HG02588 (cell line): ENCODE measurements at regions not wholly inside any gene's neighbourhood (a gene's known extent, or its start where the extent isn't known, plus 50 kb on each side); places are given as distances from the start of the nearest gene placed in this dataset.
"Not testable (repeated sequence)": the region's sequence is repeated elsewhere in the genome, so short reads cannot be mapped to it uniquely, and the experiment has no call there.

Experiments
- ATAC-seq: cut with Tn5 transposase; IDR thresholded peaks from one replicate; pipeline ENCODE4 v1.9.1; 2021; ENCODE audit warnings: mild to moderate bottlenecking, moderate library complexity; ENCODE audit not compliant: unreplicated experiment

DNA sequence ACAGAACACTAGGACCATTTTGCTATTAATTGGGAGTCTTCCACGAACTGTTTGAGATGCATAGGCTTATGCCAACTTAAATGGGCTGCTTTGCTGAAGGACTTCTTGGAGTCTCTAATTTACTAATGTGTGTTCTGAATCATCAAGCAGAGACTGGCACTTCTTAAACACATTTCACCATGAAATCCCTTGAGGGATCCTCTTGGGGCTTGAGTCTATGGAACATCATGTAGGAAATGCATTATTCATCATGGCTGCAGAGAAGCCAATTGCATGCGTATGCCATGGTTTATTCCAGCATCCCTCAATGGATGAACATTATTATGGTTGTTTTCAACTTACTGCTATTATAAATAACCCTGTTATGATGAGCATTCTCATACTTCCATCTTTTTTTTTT lies 73.4 kb downstream of the FGD2 start:
- ATAC-seq = no peak

DNA sequence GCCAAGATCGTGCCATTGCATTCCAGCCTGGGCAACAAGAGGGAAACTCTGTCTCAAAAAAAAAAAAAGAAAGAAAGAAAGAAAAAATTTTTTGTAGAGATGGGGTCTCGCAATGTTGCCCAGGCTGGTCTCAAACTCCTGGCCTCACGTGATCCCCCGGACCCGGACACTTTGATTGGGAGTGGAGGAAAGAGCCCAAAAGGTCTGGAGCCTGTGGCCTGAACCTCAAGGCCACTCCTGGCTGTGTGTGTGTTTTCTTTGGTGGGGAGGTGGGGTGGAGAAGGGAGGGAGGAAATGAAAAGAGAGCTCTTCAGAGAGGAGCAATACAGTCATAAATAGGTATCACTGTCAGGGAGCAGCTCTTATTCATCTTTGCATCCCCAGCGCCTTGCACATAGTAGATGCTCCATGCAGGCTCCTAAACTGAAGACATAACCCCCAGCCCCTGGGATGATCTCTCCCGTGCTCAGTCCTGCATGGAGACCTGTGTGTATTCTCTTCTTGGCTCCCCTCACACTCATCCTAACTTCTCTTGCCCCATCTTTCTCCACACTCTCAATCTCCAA lies 75.7 kb downstream of the FGD2 start:
- no peak for ATAC-seq

DNA sequence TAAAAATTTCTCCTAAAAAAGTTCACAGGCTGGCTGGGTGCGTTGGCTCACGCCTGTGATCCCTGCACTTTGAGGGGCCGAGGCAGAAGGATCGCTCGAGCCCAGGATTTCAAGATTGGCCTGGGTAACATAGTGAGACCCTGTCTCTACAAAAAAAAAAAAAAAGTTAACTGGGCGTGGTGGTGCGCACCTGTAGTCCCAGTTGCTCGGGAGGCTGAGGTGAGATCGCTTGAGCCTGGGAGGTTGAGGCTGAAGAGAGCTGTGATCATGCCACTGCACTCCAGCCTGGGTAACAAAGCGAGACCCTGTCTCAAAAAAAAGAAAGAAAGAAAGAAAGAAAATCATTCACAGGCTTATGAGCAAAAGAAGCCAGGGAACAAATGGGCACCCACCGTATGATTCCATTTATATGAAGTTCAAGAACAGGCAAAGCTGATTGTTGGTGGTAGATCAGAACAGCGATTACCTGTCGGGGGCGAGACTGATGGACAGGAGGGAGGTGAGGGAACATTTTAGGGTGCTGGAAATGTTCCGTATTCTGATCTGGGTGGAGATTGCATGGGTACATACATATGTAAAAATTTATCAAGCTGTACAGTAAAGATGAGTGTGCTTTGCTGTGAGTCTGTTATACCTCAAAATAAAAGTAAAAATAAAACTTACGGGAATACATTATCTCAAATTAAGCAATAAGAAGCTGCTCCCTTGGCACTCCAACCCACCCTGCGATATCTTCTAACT lies 77.1 kb downstream of the FGD2 start:
- no peak for ATAC-seq

DNA sequence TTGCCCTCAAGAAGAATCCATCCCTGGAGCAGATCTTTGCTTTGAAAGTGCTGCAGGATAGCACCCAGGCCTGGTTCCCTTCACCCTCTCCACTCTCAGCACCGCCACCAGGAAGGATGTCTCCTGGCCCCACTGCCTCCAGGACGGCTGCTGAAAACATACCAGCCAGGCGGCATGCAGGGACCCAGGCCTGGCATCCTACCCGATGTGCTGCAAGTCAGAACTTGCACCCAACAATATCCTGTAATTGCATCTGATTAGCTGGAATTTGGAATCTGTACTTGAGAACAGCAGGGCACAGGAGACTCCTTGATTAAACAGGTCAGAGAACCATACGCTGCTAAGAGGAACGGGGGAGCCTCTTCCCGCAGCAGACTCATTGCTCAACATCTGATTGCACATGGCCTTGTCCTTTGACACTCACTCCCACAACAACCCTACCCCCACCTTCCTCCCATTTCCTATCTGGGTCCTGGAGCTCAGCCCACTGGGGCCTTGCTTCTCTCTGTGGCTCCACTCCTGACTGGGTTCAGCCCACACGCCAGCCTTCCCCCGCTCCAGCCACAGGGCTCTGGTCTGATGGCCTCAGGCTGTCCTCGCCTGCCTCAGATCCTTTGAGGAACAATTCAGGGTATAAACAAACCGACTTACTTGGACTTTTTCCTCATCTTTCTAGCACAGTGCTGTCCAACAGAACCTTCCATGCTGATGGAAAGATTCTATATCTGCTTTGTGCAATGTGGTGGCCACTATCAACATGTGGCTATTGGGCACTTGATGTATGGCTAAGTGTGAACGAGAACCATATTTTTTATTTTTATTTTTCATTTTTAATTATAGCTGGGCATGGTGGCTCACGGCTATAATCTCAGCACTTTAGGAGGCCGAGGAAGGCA lies 78.0 kb downstream of the FGD2 start:
- ATAC-seq = no peak

DNA sequence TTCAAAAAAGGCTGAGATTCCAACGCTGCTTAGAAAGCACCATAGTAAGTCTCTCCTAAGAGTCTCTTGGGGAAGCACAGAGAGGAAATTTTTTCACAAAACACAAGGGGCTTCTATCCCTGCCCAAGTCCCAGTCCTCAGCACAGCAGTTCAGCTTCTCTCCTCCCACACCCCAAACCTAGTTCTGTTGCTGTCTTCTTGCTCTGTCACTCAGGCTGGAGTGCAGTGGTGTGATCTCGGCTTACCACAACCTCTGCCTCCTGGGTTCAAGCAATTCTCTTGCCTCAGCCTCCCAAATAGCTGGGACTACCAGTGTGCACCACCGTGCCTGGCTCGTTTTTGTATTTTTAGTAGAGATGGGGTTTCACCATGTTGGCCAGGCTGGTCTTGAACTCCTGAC lies 79.2 kb downstream of the FGD2 start:
- not testable (repeated sequence) for ATAC-seq

DNA sequence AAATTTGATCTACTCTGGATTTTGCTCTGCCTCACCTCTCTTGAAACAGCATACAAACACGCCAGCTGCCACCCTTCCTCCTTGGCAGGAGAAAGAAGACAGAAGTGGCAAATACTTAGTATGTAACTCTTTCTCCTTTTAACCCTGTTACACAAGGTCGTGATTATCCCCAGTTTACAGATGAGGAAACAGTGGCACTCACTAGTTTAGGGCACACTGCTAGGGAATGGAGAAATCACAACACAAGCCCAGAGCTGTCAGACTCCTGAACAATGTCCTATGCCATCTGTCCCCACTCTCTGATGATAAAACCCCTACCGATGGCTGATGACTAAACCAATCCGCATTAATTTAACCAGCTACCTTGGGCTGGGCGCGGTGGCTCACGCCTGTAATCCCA lies 79.7 kb downstream of the FGD2 start:
- ATAC-seq = no peak

DNA sequence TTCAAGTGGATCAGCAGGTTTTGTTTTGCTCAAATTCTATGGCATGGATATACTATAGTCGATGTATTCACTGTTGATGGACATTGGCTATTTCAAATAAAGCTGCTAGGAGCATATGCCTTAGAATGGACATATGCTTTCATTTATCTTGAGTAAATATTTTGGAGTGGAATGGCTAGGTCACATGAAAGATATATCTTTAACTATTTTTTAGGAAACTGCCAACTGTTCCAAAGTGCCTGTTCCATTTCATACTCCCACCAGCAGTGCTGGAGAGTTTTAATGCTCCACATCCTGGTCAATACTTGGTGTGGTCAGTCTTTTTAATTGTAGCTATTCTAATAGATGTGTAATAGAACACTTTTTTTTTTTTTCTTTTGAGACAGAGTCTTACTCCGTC lies 81.1 kb upstream of the PIM1 start:
- ATAC-seq = no peak

DNA sequence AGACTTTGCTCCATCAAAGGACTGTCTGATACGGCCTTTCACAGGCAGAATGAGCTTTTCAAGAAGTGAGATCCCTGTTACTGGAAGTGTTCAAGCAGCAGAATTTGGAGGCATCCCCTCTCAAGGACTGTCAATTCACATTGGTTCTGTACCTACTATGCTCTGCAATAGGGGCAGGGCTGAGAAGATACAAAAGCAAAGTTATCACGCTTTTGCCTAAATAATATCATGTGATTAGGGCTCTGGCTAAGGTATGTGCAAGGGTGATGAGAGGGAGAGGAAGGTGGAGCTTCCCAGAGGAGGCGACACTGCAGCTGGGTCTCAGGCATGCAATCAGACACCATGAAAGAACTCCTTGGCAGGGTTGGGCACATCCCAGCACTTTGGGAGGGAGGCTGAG lies 80.2 kb upstream of the PIM1 start:
- ATAC-seq = no peak

DNA sequence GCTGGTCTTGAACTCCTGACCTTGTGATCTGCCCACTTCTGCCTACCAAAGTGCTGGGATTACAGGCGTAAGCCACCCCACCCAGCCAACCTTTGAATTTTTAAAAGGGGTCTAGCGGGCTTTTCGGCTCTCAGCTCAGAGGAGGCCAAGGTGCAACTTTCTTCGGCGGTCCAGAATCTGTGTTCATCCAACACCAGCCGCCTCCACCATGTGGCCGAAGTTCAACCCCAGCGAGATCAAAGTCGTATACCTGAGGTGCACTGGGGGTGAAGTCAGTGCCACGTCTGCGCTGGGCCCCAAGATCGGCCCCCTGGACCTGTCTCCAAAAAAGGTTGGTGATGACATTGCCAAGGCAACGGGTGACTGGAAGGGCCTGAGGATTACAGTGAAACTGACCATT lies 78.8 kb upstream of the PIM1 start:
- not testable (repeated sequence) for ATAC-seq

DNA sequence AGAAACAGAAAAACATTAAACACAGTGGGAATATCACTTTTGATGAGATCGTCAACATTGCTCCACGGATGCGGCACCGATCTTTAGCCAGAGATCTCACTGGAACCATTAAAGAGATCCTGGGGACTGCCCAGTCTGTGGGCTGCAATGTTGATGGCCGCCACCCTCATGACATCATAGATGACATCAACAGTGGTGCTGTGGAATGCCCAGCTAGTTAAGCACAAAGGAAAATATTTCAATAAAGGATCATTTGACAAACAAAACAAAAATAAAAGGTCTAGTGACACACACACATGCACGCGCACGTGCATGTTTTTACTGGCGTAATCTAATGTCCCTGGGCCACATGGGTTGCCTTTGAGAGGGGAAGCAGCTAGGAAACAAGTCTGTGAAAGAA lies 78.4 kb upstream of the PIM1 start:
- ATAC-seq = not testable (repeated sequence)

DNA sequence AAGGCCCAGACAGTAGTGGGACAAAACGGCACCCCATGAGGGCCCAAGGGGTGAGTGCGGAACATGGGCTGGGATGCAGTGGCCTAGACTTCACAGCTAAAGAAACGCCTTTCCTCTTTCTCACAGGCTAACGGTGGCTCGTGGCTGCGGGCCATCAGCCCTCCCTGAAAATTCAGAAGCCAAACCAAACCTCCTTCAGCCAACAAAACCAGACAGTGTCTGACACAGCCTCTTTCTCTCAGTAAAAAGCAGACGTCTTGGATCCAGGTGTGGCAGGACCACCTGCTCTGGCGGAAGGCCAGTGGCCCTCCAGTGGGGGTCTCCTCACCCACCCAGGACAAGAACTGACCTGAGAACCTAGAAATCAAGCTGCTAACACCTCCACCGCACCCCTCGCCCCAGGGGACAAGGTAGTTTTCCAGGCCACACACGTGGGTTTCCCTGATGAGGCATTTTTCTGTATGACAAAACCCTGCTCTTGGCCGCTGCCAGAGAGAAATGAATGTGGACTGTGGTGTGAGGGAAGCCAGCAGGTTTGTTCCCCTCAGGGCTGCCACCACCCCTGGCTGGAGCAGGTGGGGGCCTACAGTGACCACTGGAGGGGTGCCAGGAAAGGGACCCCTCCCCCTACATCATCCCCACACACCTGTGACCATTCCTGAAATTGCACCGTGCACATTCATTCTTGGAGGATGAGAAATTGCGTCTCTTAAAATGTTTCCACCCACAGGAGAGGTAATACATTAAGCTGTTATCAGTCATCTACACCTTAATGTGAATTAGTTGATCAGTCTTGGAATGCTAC lies 76.8 kb upstream of the PIM1 start:
- ATAC-seq = no peak

DNA sequence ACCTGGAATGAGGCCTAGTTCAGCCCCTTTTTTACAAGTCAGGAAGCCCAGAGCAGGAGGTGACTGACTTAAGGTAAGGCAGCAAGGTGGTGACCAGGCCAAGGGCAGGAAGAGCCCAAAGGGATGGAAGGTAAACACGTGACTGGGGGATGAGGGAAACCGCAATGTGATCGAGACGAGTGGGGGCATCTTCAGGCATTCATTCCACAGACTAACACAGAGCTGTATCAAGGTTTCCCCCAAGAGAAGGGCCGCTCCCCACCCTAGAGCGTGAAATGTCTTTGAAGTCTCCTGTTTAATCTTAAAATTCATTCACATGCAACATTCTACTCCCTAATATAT lies 76.3 kb upstream of the PIM1 start:
- no peak for ATAC-seq

DNA sequence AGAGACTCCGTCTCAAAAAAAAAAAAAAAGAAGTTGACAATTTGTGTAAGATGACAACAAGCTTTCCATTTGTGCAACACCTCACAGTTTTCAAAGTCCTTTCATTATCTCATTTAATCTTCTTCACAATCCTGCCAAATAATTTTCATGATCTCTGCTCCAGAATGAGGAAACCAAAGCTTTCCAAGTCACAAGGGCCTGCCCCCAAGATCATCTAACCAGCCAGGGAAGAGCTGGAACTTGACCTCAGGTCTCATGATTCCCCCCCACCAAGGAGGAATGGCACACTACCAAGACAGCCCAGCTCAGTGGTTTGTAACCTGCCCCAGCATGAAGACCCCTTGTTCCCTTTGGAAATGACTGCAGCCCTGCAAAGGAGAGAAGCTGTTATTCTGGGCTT lies 74.0 kb upstream of the PIM1 start:
- no peak for ATAC-seq

DNA sequence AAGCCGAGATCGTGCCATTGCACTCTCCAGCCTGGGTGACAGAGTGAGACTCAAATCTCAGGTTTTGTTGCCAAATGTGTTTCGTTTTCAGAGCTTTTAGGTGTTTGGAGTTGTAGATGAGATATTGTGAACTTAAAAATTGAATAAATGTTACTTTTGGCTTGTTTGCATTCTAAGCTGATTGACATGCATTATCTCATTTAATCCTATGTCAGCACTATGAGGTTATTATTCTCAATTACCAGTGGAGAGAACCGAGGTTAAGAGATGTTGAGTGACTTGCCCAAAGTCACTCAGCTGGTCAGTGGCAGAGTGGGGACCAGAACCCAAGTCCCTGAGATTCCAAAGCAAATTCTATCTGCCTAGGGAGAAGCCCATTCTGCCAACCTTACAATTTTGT lies 72.6 kb upstream of the PIM1 start:
- ATAC-seq = no peak

DNA sequence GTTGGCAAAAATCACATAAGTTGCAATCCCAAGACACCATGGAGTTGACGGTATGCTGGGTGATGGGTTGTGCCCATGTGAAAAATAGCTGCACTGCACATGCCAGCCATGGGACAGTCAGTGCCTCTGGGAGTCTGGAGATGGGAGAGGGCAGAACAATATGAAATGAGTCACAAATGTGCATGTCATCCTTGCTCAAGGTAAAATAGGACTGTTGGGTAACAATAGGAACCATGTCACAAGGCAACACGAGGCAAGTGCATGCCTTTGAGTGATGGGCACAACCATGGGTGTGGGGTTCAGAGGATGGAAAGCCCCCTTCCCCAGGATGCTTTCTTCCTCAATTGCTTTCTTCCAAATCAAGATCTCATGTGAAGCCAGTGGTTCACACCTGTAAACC lies 70.5 kb upstream of the PIM1 start:
- ATAC-seq = no peak

DNA sequence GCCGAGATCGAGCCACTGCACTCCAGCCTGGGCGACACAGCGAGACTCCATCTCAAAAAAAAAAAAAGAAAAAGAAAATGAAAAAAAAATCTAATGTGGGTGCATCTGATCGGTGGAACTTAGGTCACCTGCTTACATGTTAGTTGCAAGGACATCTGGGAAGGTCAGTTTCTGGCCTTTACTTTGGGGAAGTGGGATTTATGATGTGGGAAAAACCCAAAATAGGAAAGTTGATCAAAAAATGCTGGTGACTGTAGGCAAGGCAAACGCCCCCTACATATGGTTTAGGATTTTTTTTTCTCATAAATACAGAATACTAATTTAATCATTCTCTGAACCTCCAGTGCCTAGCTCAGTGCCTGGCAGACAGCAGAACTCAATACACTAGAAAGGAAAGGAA lies 69.2 kb upstream of the PIM1 start:
- ATAC-seq = no peak

DNA sequence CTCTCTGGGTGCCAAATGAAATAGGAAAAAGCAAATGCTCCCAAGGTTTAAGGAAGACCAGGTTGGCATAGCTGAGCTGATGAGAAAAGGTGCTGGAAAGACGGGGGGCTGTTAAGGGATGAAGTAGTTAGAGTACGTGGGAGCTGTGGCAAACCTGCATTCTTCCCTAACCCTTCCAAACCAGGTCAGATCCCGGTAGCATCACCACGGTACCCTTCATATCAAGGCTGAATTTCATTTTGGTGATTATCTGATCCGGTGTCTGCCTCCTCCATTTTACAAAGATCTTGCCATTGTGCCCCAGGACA lies 68.0 kb upstream of the PIM1 start:
- no peak for ATAC-seq

DNA sequence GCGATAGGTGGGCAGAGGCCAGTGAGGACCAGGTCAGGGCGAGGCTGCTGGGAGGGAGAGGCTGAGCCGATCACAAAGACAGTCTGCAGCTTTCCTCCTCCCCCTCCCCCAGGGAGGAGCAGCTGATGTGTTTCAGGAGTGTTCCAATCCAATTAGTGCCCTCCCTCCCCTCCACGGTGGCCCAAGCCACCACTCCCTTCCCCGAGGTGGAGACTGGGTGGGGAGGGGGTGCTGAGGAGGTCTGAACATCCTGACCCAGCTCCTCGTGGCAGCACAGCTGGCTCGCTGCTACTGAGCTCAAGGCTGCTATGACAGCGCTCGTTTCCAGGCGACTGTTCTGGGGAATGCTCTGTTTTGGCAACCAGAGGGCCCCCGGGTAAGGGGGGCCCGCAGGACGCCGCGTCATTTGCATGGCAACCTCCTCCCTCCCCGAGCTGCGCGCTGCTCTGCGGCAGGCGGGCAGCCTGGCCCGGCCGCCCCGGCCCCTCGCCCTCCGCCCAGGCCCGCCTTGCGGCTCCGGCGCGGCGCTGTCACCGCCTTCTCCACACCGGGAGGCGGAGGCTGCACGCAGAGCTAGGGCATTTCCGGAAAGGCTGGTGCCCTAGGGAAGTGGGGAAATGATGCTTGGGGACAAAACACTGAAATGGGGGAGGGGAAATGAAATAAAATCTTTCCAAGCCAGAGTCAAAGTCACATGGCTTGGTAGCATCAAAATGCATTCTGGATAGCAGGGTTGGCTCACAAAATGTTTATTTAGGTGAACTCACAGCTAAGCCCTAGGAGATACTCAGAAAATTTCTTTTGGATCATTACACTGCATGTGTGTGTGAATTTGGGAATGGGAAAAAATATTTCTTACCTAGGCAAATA lies 67.4 kb upstream of the PIM1 start:
- ATAC-seq = peak; percentile 78

DNA sequence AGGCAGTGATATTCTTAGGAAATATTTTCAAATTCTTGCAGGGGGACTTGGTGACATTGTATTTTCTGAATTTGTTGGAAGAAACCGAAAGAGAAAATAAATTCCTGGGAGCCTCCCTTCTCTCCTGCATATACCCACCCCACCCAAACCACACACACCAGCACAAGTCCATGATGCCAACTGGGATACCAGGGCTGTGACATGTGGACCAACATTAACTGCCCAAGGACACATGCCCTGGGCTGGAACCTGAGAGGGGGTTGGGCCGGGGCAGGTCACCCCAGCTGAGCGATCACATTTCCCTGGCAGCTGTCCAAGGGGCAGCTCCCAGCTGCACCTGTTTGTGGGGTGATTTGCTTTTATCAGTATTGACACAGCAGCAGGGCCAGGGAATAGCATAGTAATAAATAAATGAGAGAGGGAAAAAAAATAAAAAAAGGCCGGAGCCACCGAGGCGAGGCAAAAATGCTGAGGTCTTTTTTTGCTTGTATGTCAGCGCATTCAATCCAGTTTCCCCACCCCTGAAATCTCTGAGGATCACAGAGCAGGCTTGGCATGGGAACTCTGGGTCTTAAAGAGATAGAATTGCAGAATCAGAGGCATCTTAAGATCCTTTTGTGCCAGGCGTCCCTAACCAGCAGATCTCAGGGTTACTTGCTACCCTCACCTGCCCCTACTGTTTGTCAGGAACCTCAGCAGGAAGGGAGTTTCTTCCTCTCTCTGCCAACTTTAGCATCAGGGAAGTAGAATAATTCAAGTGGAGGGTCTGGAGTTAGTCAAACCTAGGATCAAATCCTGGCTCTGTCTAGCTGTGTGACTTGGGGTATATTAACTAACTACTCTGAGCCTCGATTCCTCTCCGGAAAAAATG lies 66.5 kb upstream of the PIM1 start:
- ATAC-seq = no peak

DNA sequence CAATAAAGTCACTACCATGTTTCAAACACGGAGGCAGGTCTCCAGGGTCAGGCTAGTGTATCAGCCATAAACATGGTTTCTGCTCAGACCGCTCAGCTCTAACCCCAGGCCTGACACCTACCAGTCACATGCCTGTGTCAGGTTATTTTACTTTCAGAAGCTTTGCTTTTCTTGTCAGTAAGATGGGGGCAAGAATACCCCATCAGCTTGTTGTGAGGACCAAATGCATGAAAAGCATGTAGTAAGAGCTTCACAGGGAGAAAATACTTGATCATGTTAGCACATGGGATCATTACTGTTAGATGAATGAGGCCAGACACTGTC lies 65.2 kb upstream of the PIM1 start:
- no peak for ATAC-seq
